Neural cell (in vitro differentiated cells): ENCODE measurements at regions not wholly inside any gene's neighbourhood (a gene's known extent, or its start where the extent isn't known, plus 50 kb on each side); places are given as distances from the start of the nearest gene placed in this dataset.

Experiments
- H2AFZ ChIP-seq: fragments of 200-600, 300-800 bp; sonication (generic), shearing (Covaris generic); 2 replicates; pipeline ENCODE4 v1.6.0; 2014; ENCODE audit warnings: low read depth, mild to moderate bottlenecking, antibody characterized with exemption, low read length, moderate library complexity
- H3F3A ChIP-seq: fragments of 200-600 bp; shearing (Covaris generic); 2 replicates; pipeline ENCODE4 v1.6.1; 2016; ENCODE audit warnings: mild to moderate bottlenecking, moderate library complexity, mixed read lengths, antibody characterized with exemption, low read length; ENCODE audit not compliant: insufficient read depth, poor library complexity, severe bottlenecking
- H3K27ac ChIP-seq: fragments of 200-600, 300-800 bp; sonication (generic), shearing (Covaris generic); 2 replicates; pipeline ENCODE4 v1.5.1; 2014; ENCODE audit warnings: mild to moderate bottlenecking, low read length, moderate library complexity
- H3K27me3 ChIP-seq: fragments of 300-800, 200-600 bp; sonication (generic), shearing (Covaris generic); 2 replicates; pipeline ENCODE4 v1.6.0; 2014; ENCODE audit warnings: mild to moderate bottlenecking, low read depth, low read length, moderate library complexity; ENCODE audit not compliant: insufficient read depth
- H3K36me3 ChIP-seq: fragments of 300-800, 200-600 bp; sonication (generic), shearing (Covaris generic); 2 replicates; pipeline ENCODE4 v1.5.1; 2014; ENCODE audit warnings: mild to moderate bottlenecking, antibody characterized with exemption, low read length, moderate library complexity; ENCODE audit not compliant: insufficient read depth
- H3K4me2 ChIP-seq: fragments of 300-800, 200-600 bp; sonication (generic), shearing (Covaris generic); 2 replicates; pipeline ENCODE4 v1.6.0; 2014; ENCODE audit warnings: mild to moderate bottlenecking, low read length
- H3K4me3 ChIP-seq: fragments of 300-800, 200-600 bp; sonication (generic), shearing (Covaris generic); 2 replicates; pipeline ENCODE4 v1.5.1; 2014; ENCODE audit warnings: mild to moderate bottlenecking, low read length, moderate library complexity
- H3K79me2 ChIP-seq: fragments of 200-600 bp; shearing (Covaris generic); replicated peaks from 2 replicates; pipeline ENCODE4 v1.6.0; 2014; ENCODE audit warnings: mild to moderate bottlenecking, low read length, moderate library complexity; ENCODE audit not compliant: insufficient read depth
- H3K9ac ChIP-seq: fragments of 300-800, 200-600 bp; sonication (generic), shearing (Covaris generic); 2 replicates; pipeline ENCODE4 v1.6.1; 2016; ENCODE audit warnings: mild to moderate bottlenecking, low read length, mixed read lengths
- H3K9me2 ChIP-seq: fragments of 200-600 bp; shearing (Covaris generic); 2 replicates; pipeline ENCODE4 v1.6.1; 2016; ENCODE audit warnings: mild to moderate bottlenecking, low read length, mixed read lengths; ENCODE audit not compliant: insufficient read depth
- H3K9me3 ChIP-seq: fragments of 200-600, 300-800 bp; sonication (generic), shearing (Covaris generic); 2 replicates; pipeline ENCODE4 v1.6.1; 2016; ENCODE audit warnings: mild to moderate bottlenecking, mixed run types, low read length, moderate library complexity, mixed read lengths
- H4K20me1 ChIP-seq: fragments of 200-600 bp; shearing (Covaris generic); 2 replicates; pipeline ENCODE4 v1.6.1; 2016; ENCODE audit warnings: mild to moderate bottlenecking, mixed run types; ENCODE audit not compliant: insufficient read depth
- EP300 ChIP-seq: fragments of 450-650 bp; conservative IDR thresholded peaks from 2 replicates; pipeline ENCODE4 v1.6.1; 2014; ENCODE audit warnings: antibody characterized with exemption, mild to moderate bottlenecking, moderate library complexity; ENCODE audit not compliant: poor library complexity, severe bottlenecking
- EZH2 ChIP-seq: fragments of 200-600, 300-800 bp; shearing (Covaris generic), sonication (generic); IDR thresholded peaks from 2 replicates; pipeline ENCODE4 v1.6.1; 2014; ENCODE audit warnings: antibody characterized with exemption, low read length, borderline replicate concordance, mild to moderate bottlenecking; ENCODE audit not compliant: insufficient read depth, poor library complexity, severe bottlenecking
- MXI1 ChIP-seq: fragments of 450-650 bp; conservative IDR thresholded peaks from 2 replicates; pipeline ENCODE4 v1.6.1; 2014; ENCODE audit warnings: antibody characterized with exemption, mild to moderate bottlenecking; ENCODE audit not compliant: poor library complexity, severe bottlenecking
- POLR2AphosphoS5 ChIP-seq: IDR thresholded peaks from 2 replicates; pipeline ENCODE4 v1.6.1; 2012
- RAD21 ChIP-seq: fragments of 450-650 bp; conservative IDR thresholded peaks from 2 replicates; pipeline ENCODE4 v1.6.1; 2014; ENCODE audit warnings: antibody characterized with exemption, mild to moderate bottlenecking, moderate library complexity
- SMC3 ChIP-seq: fragments of 450-650 bp; conservative IDR thresholded peaks from 2 replicates; pipeline ENCODE4 v1.6.1; 2014; ENCODE audit warnings: antibody characterized with exemption, mild to moderate bottlenecking, moderate library complexity; ENCODE audit not compliant: poor library complexity
- TAF1 ChIP-seq: IDR thresholded peaks from 2 replicates; pipeline ENCODE4 v1.6.1; 2012; ENCODE audit warnings: low read depth
- TF ChIP-seq, protein P1 (sequence below): fragments of 450-650 bp; IDR thresholded peaks from 2 replicates; pipeline ENCODE4 v1.5.1; 2014; ENCODE audit warnings: antibody characterized with exemption, mild to moderate bottlenecking, moderate library complexity; ENCODE audit not compliant: poor library complexity, severe bottlenecking
- TF ChIP-seq, protein P2 (sequence below): IDR thresholded peaks from 2 replicates; pipeline ENCODE4 v1.6.1; 2012; ENCODE audit warnings: borderline replicate concordance

DNA sequence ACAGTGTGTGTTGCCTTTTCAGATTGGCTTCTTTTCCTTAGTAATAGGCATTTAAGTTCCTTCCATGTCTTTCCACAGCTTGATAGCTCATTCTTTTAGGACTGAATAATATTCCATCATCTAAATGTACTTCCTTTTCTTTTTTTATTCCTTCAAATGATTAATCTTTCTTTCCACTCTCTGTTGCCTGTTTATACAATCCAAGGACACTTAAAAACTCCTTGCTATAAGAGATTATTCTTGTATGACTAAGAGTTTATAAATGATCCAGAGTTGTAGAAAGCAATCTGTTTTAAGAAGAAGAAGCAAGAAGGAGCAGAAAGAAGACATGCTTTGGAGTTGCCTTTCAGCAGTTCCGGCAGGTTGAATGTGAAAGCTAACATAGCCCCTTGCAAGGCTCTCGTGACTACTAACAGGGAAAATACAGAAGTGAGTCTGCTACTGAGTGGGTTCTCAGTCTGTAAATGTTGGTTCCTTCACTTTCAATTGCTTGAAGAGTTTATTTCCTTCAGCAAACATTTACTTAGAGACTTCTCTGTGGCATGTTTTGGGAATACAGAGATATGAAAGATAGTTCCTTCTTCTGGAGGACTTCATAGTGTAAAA, 123.0 kb downstream of the PMAIP1 start:
- Histone ChIP-seq H3K4me3 (no peak overlapping the region), H3K9me2 (no peaks in the 10 kb centered on the region), H3K4me2 (no peak overlapping the region), H3K9me3 (no peaks in the 10 kb centered on the region), H3F3A (no peaks in the 10 kb centered on the region), H3K27ac (no peak overlapping the region), H3K36me3 (no peaks in the 10 kb centered on the region), H4K20me1 (no peaks in the 10 kb centered on the region), H3K79me2 (no peaks in the 10 kb centered on the region), H3K27me3 (no peaks in the 10 kb centered on the region), H3K9ac (no peak overlapping the region), H2AFZ (no peak overlapping the region)
- no peak for TF ChIP-seq RAD21
- TF ChIP-seq, protein P1, sequence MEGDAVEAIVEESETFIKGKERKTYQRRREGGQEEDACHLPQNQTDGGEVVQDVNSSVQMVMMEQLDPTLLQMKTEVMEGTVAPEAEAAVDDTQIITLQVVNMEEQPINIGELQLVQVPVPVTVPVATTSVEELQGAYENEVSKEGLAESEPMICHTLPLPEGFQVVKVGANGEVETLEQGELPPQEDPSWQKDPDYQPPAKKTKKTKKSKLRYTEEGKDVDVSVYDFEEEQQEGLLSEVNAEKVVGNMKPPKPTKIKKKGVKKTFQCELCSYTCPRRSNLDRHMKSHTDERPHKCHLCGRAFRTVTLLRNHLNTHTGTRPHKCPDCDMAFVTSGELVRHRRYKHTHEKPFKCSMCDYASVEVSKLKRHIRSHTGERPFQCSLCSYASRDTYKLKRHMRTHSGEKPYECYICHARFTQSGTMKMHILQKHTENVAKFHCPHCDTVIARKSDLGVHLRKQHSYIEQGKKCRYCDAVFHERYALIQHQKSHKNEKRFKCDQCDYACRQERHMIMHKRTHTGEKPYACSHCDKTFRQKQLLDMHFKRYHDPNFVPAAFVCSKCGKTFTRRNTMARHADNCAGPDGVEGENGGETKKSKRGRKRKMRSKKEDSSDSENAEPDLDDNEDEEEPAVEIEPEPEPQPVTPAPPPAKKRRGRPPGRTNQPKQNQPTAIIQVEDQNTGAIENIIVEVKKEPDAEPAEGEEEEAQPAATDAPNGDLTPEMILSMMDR = no peak
- TF ChIP-seq POLR2AphosphoS5 = no peak
- TF ChIP-seq, protein P2, sequence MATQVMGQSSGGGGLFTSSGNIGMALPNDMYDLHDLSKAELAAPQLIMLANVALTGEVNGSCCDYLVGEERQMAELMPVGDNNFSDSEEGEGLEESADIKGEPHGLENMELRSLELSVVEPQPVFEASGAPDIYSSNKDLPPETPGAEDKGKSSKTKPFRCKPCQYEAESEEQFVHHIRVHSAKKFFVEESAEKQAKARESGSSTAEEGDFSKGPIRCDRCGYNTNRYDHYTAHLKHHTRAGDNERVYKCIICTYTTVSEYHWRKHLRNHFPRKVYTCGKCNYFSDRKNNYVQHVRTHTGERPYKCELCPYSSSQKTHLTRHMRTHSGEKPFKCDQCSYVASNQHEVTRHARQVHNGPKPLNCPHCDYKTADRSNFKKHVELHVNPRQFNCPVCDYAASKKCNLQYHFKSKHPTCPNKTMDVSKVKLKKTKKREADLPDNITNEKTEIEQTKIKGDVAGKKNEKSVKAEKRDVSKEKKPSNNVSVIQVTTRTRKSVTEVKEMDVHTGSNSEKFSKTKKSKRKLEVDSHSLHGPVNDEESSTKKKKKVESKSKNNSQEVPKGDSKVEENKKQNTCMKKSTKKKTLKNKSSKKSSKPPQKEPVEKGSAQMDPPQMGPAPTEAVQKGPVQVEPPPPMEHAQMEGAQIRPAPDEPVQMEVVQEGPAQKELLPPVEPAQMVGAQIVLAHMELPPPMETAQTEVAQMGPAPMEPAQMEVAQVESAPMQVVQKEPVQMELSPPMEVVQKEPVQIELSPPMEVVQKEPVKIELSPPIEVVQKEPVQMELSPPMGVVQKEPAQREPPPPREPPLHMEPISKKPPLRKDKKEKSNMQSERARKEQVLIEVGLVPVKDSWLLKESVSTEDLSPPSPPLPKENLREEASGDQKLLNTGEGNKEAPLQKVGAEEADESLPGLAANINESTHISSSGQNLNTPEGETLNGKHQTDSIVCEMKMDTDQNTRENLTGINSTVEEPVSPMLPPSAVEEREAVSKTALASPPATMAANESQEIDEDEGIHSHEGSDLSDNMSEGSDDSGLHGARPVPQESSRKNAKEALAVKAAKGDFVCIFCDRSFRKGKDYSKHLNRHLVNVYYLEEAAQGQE = no peak
- TF ChIP-seq TAF1 = no peak
- no peak for TF ChIP-seq EZH2
- TF ChIP-seq MXI1 = no peak
- no peak for TF ChIP-seq SMC3
- TF ChIP-seq EP300 = no peak

DNA sequence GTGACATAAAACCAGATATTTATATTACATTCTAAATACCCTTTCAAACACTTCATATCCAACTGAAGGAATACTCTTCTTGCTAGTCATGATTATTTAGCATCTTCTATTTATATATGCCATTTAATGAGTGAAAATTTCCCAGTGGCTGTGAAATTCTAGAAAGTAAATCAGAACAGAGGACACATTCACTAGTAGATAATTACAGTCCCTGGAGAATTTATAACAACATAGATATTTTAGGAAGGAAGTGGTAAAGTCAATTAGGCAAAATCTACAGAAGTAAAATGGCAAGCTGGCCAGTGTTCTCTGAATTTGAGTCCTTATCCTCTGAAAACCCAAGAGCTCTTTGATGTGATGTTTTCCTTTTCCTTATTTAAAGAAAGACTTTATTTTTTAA, 121.8 kb downstream of the PMAIP1 start:
- Histone ChIP-seq H3K4me2 (no peak overlapping the region), H3K36me3 (no peaks in the 10 kb centered on the region), H4K20me1 (no peaks in the 10 kb centered on the region), H3K79me2 (no peaks in the 10 kb centered on the region), H2AFZ (no peak overlapping the region), H3K4me3 (no peak overlapping the region), H3K9me2 (no peaks in the 10 kb centered on the region), H3F3A (no peaks in the 10 kb centered on the region), H3K9me3 (no peaks in the 10 kb centered on the region), H3K27ac (no peak overlapping the region), H3K27me3 (no peaks in the 10 kb centered on the region), H3K9ac (no peak overlapping the region)
- TF ChIP-seq, protein P2 = no peak
- TF ChIP-seq SMC3 = no peak
- no peak for TF ChIP-seq POLR2AphosphoS5
- no peak for TF ChIP-seq MXI1
- TF ChIP-seq, protein P1 = no peak
- no peak for TF ChIP-seq RAD21
- TF ChIP-seq TAF1 = no peak
- TF ChIP-seq EP300 = no peak
- no peak for TF ChIP-seq EZH2
